Eye (tissue), 1 donor: ENCODE measurements at regions not wholly inside any gene's neighbourhood (a gene's known extent, or its start where the extent isn't known, plus 50 kb on each side); places are given as distances from the start of the nearest gene placed in this dataset.

Experiments
- DNase-seq: peaks from one replicate; pipeline ENCODE4 v3.0.0-alpha.2; 2015

DNA sequence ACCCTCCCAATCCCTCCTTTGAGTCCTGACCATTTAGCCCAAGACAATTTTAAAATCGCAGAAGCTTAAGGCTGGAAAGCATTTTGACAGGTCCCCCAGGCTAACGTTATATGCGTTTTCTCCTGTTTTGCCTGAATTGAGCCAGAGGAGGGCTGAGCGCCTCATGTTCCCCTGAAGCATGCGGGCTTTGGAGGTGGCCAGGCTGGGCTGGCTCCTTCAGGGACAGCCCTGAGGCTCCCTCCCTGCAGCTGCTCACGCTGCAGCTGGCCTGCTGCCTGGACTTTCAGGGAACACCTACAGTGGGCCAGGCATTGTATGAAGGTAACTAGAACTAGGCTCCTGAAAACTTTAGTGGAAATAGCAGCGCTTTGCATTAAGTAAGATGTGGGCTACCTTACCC lies 179.2 kb downstream of the ACKR3 start:
- DNase-seq = peak; percentile 46

DNA sequence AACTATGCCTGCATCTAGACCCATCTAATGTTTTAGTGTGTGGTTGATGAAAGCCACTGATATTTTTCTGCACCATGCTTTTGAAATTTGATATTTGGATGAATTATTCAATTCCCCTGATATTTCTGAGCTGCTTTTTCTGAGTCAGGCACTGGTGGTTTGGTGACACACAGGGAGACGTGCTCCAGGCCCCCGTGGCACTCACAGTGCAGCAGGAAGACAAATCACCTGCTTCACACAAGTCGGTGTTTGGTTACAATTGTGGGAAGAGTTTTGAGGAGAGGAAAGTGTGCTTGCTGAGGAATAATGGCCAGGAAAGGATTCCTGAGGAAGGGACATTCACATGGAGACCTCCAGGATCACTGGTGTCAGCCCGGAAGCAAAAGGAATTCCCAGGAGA lies 179.7 kb downstream of the ACKR3 start:
- no peak for DNase-seq

DNA sequence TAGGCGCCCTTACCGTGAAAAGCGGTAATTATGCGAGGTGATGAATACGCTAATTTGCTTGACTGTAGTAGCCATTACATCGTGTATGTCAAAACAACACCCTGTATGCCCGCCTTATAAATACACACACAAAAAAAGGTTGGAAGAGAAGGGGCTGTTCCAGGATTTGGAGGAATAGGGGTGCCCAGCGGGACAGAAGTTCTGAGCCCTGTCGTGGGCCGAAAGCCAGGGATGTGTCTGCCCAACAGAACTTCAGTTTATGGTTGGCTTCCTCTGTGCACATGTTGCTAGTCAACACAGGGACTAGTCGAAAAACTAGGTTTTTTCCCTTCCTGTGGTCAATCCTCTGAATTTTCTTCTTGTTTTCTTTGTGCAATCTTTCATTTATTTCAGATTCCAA lies 182.5 kb downstream of the ACKR3 start:
- DNase-seq = no peak

DNA sequence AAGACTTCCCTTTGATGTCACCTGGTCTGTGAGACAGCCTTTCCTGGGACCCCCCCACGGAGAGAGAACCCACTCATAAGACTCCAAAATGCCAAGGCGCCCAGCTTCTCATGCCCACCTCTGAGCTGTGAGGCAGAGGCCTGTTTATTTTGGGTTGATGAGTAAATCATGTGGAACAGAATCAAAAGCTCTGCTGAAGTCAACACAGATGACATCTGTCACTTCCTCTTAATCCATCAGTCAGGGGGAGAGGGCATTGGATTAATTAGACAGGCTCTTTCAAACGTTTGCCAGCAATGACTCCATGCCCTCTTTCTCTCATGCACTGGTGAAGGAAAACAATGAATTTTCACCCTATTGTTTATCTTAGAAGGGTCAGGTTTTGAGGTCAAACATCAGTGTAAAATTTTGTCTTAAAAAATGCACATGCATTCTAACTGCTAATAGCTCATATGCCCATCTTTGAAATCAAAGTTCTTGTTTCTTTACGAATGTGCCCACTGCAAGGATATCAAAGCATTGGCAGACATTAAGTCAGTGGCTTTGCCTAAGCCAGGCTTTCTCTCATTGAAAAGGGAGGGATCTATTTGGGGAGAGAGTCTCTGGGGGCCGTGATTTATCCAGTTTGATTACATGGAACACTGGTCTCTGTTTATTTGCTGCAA lies 184.1 kb downstream of the ACKR3 start:
- DNase-seq = peak; percentile 96

DNA sequence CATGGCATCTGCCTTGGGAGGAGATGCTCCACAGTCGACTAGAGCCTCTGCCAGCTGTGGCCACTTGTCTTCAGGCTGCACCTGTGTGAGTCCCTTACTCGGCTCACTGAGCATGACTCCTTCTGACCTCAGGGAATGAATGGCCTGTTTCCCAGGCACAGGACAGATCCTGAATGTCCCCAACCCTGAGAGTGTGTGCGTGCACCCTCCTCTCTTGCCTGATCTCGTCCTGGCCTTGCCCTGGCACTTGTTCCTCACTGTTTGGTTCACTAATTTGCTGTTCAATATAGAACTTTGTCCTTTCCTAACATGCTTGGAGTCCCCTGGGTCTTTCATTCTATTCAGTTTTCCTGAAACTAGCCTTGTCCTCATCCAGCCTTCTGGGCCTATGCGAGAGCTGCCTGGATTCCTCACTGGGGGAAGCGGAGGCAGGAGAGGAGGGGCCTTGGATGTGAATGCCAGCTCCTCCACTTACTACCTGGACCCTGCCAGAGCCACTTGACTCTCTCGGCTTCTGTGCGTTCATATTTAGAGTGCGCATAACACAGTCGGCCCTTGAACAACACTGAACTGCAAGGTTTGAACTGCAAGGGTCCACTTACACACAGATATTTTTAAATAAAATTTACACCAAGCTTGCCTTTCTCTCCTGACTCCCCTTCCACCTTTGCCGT lies 184.8 kb downstream of the ACKR3 start:
- DNase-seq = peak; percentile 88

DNA sequence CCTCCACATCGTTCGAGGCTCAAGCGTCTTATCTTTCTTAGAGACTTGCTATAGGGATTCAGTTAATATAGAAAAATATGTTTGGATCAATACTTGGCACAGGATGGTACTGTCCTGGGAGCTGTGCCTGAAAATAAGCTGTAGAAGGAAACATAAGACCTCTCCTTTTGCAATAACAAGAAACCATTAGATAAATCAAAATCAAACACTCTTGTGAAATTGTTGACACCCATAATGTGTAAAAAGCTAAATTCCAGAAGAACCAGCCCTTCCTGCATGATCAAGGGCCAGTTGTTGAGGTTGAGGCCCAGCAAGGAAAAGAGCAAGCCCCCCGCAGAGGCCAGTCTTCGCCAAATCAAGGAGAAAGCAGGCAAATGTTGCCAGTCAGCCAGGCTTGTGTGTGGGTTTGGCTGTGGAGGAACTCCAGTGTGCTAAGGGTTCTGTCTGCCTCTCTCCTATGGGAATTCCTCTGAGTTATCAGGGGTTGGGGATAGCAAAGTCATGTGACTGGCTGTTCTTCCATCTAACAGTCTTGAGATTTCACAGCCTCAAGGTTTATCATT lies 185.7 kb downstream of the ACKR3 start:
- DNase-seq = no peak

DNA sequence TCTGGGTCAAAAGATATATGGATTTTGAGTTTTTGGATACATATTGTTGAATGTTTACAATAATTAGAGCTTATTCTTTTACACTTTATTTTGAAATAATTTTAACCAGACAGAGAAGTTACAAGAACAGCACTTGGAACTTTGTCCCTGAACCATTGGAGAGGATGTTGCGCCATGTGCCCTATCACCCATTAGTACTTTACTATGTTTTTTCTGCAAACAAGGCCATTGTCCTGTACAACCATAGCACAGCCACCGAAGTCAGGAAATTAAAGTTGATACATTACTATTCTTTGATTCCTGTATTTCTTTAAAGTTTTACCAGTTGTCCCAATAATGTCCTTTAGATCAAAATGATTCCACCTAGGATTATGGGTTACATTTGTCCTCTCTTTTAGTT lies 188.8 kb downstream of the ACKR3 start:
- DNase-seq = no peak

DNA sequence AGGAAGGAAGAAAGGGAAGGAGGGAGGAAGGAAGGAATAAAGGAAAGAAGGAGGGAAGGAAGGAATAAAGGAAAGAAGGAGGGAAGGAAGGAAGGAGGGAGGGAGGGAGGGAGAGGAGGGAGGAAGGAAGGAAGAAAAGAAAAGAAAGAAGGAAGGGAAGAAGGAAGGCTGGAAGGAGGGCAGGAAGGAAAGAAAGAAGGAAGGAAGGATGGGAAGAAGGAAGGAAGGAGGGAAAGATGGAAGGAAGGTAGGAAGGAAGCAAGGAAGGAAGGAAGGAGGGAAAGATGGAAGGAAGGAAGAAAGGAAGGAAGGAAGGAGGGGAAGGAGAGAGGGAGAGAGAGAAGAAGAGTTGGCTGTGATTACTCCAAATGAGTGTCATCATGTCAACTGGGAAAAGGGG lies 190.6 kb downstream of the ACKR3 start:
- no peak for DNase-seq

DNA sequence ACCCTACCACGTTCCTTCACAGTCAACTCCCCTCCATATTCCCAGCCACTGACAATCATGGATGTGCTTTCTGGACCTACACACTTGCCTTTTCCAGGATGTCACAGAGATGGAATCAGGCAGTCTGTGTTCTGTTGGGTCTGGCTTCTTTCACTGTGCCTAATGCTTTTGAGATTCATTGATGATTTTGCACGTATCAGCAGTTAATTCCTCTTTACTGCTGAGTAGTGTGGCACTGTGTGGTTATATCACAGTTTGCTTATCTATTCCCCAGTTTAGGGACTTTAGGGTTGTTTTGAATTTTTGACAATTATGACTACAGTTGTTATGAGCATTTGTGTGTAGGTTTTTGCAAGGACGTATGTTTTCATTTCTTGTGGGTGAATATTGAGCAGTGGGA lies 191.7 kb downstream of the ACKR3 start:
- no peak for DNase-seq

DNA sequence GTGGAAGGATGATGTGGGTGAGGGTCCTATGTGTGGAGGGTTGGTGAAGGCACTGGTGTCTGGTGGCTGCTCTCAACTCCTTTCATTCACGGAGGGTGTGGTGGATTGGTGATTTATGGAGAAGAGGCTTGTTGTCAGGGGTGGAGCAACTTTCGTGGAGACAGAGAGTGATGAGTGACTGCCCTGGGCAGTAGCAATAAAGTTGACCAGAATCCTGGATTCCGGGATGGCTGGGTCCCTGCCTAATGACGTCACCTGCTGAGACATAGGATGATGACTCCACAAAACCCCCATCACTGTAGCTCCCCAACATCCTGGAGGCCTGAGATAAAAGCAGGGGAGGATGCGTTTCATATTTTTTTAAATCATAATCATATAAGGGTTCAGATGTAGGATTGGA lies 193.0 kb downstream of the ACKR3 start:
- no peak for DNase-seq

DNA sequence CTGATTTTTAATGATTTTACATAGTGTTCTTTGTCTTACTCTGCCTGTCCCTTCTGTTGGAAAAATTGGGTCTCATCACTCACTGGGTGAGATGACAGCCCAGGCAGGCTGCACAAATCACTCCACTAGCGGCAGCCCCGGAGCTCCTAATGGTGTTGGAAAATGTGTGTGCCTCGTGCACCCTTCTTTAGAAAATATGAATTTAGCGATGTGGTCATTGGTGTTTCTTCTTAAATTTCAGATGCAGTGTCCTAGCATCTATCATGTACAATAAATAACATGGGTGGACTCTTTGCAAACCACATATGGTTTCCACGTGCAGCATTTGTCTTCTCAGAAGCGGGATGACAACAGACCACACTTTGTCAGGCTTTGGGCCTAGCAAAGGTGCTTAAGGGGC lies 194.2 kb downstream of the ACKR3 start:
- DNase-seq = no peak

DNA sequence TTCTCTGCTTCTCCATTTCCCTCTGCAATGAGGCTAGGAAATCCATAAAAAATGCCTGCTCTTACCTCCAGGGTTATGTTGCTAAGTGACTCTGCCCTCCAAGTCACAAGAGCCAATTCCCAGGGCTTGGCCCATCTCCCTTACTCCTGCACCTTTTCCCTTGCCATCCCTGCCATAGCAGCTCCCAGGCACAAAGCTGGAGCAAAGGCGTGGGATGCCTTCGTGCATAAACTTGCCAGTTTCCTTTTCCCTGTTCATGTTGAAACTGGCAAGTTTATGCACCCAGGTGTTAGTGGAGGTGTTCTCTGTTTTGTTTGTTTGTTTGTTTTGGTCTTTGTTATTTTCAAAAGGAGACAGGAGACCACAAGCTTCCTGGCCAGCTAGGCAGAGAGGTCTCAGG lies 195.1 kb downstream of the ACKR3 start:
- no peak for DNase-seq

DNA sequence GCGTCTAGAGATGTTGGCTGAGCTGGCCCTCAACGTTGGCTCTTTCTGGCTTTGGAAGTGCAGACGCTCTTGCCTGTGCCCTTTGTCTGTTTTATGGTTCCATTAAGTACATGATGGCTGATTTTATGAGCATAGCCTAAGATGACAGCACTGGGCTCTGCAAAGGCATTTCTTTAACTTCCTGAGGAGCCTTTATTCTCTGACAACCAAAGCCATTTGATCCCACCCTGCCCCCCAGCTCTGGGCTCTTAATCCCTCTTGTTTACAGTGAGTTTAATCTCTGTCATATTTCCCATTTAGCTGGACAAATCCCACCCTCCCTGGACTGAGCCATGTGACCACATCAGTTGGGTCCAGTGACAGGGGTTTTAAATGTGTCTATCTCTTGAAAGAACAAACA lies 195.9 kb downstream of the ACKR3 start:
- DNase-seq = no peak

DNA sequence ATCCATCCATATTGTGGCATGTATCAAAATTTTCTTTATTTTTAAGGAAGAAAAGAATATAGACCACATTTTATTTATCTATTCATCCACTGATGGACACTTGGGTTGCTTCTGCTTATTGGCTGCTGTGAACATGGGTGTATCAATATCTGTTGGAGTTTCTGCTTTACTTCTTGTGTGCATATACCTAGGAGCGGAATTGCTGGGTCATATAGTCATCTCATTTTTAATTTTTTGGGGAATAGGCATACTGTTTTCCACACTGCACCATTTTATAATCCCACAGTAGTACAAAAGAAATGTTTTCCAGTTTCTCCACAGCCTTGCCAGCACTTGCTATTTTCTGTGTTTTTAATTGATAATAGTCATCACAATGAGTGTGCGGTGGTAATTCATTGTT lies 197.2 kb downstream of the ACKR3 start:
- DNase-seq = no peak

DNA sequence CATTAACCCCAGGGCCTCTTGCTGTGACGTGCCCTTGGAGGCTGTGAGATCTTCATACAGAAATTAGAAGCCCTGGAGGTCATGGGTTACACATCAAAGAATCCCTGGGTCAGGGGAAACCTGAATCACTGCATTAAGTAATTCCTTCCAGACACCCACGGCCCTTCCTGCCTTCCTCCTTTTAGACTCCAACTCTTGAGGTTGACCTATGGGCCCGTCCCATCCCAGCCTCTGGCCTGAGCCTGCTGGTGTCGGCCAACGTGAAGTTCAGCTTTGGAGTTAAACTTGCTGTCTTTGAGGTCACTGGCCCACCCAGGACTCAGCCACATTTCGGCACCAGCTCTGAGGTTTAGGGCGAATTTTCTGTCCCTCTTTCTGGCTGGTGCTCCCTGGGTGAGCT lies 198.3 kb downstream of the ACKR3 start:
- no peak for DNase-seq

DNA sequence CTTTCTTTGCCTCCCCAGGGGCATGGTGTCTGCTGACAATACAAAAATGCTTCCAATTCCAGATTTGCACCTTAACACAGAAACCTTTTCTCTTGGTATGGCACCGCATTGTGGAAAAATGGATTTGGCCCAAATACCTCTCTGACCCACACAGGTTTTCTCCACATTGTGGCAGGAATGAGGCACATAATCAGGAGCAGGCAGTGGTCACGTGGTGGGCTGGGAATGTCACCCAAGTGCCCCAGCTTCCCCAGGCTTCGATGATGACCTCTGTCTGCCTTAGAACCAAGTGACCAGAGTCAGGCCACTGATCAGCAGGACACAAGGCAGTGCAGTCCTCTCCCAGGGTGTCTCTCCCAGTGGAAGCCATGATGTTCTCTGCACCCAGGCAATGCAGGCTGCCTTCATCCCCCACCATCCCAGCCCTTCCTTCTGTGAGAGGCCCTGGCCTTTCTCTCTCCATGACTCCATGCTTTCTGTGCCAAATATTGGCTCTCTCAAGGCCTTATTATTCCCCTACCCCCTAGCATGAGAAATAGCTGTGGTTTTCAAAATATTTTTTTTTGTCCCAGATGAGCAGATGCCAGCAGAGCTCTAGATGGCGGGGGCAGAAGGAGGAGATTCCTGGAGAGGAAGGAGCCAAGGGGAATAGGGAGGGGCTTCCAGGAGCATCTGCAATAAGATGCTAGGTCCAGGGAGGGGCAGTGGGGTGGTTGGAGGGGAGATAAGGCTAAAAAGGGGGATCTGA lies 198.9 kb downstream of the ACKR3 start:
- no peak for DNase-seq

DNA sequence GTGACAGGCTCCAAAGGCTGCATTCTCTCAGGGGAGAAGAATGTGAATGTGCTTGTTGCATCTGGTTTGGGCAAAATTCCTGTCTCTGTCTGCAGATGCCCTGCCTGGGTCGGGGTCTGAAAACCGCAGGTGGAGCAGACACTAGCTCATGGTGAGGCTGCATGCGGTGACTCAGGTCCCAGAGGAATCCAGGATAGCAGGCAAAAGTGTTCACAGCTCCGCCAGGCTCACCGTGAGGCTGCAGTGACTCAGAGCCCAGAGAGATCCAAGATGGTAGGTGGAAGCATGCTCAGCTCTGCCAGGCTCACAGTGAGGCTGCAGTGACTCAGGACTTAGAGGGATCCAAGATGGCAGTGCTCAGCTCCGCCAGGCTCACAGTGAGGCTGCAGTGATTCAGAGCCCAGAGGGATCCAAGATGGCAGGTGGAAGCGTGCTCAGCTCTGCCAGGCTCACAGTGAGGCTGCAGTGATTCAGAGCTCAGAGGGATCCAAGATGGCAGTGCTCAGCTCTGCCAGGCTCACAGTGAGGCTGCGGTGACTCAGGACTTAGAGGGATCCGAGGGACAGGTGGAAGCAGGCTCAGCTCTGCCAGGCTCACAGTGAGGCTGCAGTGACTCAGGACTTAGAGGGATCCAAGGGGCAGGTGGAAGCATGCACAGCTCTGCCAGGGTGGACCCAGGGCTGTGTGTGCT lies 200.5 kb downstream of the ACKR3 start:
- peak; percentile 45 for DNase-seq

DNA sequence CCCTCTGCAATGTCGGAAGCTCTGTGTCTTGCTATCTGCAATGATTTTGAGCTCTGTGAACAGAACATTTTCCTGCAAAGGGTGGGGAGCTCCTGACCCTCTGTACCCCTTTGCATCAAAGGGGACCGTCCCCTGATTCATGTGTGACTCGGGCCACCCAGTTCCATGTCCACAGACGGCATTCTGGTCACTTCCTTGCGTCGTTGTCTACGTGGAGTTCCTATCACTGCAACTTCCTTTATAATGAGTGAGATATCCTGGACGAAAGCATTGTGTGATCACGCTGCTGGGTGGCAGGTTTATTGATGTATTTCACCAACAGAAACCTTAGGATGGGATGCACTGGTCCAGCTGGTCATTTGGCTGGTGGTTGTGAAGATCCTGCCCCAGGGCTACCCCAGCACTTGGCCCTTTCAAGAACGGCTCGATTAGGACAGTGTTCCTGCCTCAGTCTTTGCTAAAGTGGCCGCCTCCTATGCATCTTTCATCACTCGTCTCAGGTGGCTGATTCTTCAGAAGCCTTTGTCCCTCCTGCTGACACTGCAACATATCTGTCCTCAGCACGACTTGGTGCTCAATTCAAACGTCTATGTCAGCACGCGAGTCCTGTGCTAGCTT lies 202.7 kb downstream of the ACKR3 start:
- no peak for DNase-seq

DNA sequence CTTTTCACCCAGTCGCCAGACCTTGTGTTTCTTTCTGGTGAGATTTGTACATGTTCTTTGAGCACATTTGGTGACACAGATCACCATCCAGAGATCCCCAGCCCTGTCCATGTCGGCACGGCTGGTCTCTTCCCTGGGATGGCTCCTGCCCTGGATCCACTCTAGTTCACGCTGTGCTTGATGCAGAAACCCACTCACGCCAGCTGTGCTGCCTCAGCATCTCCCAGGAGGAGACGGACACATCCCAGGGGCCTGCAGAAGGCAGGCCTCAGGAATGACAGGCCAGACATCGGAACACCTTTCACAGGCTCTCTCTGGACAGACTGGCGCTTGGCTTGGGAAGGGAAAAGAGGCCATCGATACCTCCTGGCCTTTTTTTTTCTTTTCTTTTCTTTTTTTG lies 203.6 kb downstream of the ACKR3 start:
- DNase-seq = no peak

DNA sequence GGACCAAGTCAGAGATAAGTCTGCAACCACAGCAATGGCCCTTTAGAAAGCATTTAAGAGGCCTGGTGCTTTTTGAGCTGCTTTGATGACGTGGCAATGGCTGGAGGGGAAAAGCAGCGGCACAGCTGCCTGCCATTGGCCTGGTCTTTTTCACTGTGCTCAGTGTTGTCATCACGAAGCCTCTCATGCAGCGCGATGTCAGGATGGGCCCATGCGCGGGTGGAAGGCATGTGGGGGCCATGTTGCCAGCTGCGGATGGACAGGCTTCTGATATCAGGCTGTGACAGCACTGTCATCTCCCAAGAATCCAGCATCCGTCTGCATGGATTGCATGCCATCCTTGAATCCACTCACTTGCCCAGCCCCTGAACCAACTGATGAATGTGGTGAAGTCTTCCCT lies 204.5 kb downstream of the ACKR3 start:
- DNase-seq = no peak

DNA sequence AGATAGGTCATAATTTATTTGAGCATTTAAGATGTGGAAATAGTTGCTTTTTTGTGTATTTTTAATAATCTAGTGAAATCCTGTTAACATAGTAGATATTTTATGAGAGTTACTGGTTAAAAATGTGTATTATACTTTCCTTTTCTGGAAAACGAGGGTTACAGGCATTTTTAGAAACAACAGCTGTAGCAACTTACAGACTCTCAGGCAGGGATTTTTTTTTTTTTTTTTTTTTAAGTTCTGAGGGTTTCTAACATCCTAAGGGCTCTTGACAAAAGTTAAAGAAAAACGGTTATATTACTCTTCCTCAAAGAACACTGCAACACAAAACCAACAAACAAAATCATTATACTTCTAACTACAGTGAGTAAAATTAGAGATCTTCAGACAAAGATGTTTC lies 205.9 kb downstream of the ACKR3 start:
- DNase-seq = no peak

DNA sequence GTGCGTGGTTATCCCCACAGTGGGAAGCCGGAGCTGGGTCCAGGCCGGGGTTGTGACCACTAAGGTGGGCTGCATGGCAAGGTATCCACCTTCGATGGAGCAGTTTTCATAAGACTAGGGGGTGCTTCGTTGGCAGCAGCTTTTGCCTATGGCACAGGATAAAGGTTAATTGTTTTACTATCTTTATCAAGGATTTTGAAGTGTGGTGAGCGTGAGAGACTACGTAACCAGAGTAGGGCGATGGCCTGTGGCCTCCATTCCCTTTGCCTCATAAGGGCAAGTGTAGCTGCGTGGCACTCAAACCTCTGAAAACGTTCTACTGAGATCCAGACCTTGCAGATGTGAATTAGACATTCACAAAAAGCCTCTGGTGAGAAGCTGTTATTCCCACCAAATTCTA lies 206.6 kb downstream of the ACKR3 start:
- DNase-seq = no peak

DNA sequence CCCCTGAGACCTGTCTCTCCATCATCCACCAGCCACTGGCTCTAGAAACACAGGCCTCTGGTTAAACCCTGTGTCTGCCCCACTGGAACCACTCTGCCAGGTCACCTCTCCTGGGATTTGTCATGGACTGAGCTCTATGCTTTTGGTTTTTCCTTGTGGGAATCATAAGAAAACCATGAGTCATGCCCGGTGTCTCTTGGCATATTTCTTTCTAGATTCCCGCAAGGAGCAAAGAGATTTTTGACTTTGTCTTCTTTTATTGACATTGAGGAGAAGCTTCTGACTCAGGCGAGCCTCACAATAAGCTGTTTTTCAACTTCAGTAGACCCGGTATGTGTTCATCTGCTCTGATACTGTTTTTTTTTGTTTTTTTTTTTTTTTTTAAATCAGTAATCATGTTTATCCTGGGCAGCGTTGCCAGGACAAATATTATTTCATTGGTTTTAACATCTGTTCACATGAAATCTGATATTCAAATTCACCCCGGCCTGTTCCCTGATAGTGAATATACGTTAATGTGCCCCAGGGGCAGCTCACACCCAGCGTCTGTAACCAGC lies 207.1 kb downstream of the ACKR3 start:
- peak; percentile 58 for DNase-seq
